Gastrocnemius medialis (tissue), 4 donors: ENCODE measurements at regions not wholly inside any gene's neighbourhood (a gene's known extent, or its start where the extent isn't known, plus 50 kb on each side); places are given as distances from the start of the nearest gene placed in this dataset.
"Not testable (repeated sequence)": the region's sequence is repeated elsewhere in the genome, so short reads cannot be mapped to it uniquely, and the experiment has no call there.

Experiments
- ATAC-seq, 2 donors: fragments of 150-250 bp; one replicate each; pipeline ENCODE4 v1.9.1; 2016
- DNase-seq, 2 donors: peaks; one replicate each; pipeline ENCODE4 v3.0.0-alpha.2; 2019
- H3K27ac ChIP-seq, 4 donors: fragments of 200-600 bp; sonication (generic); 1 replicate in 1 of 4; 2 replicates in 3 of 4; pipeline ENCODE4 v1.5.1; 2016 to 2018; ENCODE audit warnings: mild to moderate bottlenecking in 2 of 4, moderate library complexity in 1 of 4
- H3K27me3 ChIP-seq, 3 donors: fragments of 200-600 bp; sonication (generic) in 2 of 3; 1 replicate in 1 of 3; 2 replicates in 2 of 3; pipeline versions ENCODE4 v1.5.1 to v1.6.0; 2016 to 2019; ENCODE audit warnings: mild to moderate bottlenecking in 1 of 3, moderate library complexity in 1 of 3
- H3K36me3 ChIP-seq, 2 donors: fragments of 200-600 bp; sonication (generic) in 1 of 2; one replicate each; pipeline ENCODE4 v1.5.1; 2017 to 2018
- H3K4me1 ChIP-seq, 2 donors: fragments of 200-600 bp; sonication (generic) in 1 of 2; one replicate each; pipeline ENCODE4 v1.5.1; 2016 to 2017; ENCODE audit warnings: mild to moderate bottlenecking in 2 of 2
- H3K4me3 ChIP-seq, 4 donors: fragments of 200-600 bp; sonication (generic) in 3 of 4; 1 replicate in 1 of 4; 2 replicates in 3 of 4; pipeline ENCODE4 v1.5.1; 2016 to 2019; ENCODE audit warnings: mild to moderate bottlenecking in 2 of 4
- H3K9me3 ChIP-seq, 3 donors: fragments of 200-600 bp; sonication (generic) in 2 of 3; 1 replicate in 1 of 3; 2 replicates in 2 of 3; pipeline ENCODE4 v1.5.1; 2016 to 2019
- POLR2A ChIP-seq, 2 donors: fragments of 450-650 bp; IDR thresholded peaks; one replicate each; pipeline ENCODE4 v1.6.1; 2017; ENCODE audit warnings: antibody characterized with exemption in 2 of 2, mild to moderate bottlenecking in 2 of 2, moderate library complexity in 2 of 2
- in situ Hi-C, 4 donors: fragments of 200-750 bp; cut with MboI; loops; one replicate each; pipeline versions ENCODE4 v1.15.0 to v1.8.0; 2017; ENCODE audit warnings: low sequenced_read_pairs in 4 of 4
- intact Hi-C: fragments of 100-400 bp; cut with DNase I; formaldehyde crosslinking; loops from one replicate; pipeline ENCODE4 v1.15.1; 2023; ENCODE audit warnings: low total_unique reads
- TF ChIP-seq, protein P1 (sequence below), 5 experiments: fragments of 450-650 bp in 3 of 5; fragments of 200-600 bp in 2 of 5; sonication (generic) in 2 of 5; IDR thresholded peaks in 4 of 5; conservative IDR thresholded peaks in 1 of 5; 1 replicate in 4 of 5; 2 replicates in 1 of 5; pipeline ENCODE4 v1.5.1; 2016 to 2019; ENCODE audit warnings: antibody characterized with exemption in 5 of 5, mild to moderate bottlenecking in 3 of 5, moderate library complexity in 3 of 5

DNA sequence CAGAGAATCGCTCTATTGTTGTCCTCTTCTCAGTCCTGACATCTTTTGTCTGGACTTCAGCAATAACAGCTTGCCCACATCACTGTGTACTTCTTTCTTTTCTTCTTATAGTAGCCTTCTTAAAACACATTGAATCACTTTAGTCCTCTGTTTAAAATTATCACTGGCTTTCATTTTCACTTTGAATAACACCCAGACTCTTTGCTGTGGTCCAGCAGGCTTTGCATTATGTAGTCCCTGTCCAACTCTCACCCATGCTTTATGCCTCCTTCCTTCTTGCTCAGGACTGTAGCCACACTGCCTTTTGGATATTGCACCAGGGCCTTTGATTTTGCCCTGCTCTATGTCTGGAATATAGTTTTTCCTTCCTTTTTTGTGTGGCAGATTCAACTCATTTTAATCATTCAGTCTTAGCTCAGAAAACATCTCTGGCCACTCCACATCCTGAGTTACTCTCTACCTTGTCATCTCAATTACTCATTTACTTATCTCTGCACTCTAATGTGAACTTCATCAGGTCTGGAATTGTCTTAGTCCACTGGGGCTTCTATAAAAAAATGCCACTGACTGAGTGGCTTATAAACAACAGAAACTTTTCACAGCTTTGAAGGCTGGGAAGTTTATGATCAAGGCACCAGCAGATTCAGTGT, 168.2 kb downstream of the C4orf33 start:
- Histone ChIP-seq H3K27me3 (no peaks in the 10 kb centered on the region), H3K9me3 (no peaks in the 10 kb centered on the region), H3K27ac (no peak overlapping the region), H3K36me3 (no peaks in the 10 kb centered on the region), H3K4me3 (no peak overlapping the region), H3K4me1 (no peaks in the 10 kb centered on the region)
- TF ChIP-seq, protein P1, sequence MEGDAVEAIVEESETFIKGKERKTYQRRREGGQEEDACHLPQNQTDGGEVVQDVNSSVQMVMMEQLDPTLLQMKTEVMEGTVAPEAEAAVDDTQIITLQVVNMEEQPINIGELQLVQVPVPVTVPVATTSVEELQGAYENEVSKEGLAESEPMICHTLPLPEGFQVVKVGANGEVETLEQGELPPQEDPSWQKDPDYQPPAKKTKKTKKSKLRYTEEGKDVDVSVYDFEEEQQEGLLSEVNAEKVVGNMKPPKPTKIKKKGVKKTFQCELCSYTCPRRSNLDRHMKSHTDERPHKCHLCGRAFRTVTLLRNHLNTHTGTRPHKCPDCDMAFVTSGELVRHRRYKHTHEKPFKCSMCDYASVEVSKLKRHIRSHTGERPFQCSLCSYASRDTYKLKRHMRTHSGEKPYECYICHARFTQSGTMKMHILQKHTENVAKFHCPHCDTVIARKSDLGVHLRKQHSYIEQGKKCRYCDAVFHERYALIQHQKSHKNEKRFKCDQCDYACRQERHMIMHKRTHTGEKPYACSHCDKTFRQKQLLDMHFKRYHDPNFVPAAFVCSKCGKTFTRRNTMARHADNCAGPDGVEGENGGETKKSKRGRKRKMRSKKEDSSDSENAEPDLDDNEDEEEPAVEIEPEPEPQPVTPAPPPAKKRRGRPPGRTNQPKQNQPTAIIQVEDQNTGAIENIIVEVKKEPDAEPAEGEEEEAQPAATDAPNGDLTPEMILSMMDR (IDR thresholded peaks at IDR 0.05 in 4 of 5, conservative IDR thresholded peaks at IDR 0.05 in 1 of 5): no peak
- no peak for TF ChIP-seq POLR2A (IDR thresholded peaks at IDR 0.05)
- no peak for DNase-seq
- no peak for ATAC-seq
- intact Hi-C loops: no loop called here
- in situ Hi-C loops: no loop called here

DNA sequence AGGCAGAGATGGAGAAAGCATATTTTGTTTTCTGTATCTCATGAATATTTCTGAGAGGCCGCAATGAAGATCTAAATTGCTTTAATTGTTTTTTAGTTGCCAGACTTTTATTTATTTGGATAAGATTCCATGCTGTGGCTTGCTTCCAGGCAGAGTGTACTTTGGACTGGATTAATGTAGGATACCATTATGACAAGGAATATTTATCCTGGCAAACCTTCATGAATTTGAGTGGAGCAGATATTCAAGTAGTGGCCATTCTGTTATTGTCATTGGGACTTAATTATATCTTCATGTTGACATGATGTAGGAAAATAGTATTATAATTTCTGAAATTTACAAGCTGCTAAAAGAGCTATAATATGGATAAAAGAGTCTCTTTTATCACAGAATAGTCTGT, 182.9 kb downstream of the C4orf33 start:
- H3K4me1 ChIP-seq: no peaks in the 10 kb centered on the region
- DNase-seq (no peak), ATAC-seq (no peak)
- H3K4me3 ChIP-seq: no peak overlapping the region
- in situ Hi-C loops: no loop called here
- H3K36me3 ChIP-seq: no peaks in the 10 kb centered on the region
- intact Hi-C loops: no loop called here
- H3K27me3 ChIP-seq: no peaks in the 10 kb centered on the region
- no peak for TF ChIP-seq POLR2A (IDR thresholded peaks at IDR 0.05)
- TF ChIP-seq, protein P1 (IDR thresholded peaks at IDR 0.05 in 4 of 5, conservative IDR thresholded peaks at IDR 0.05 in 1 of 5): no peak
- no peak overlapping the region for H3K27ac ChIP-seq
- H3K9me3 ChIP-seq: no peaks in the 10 kb centered on the region

DNA sequence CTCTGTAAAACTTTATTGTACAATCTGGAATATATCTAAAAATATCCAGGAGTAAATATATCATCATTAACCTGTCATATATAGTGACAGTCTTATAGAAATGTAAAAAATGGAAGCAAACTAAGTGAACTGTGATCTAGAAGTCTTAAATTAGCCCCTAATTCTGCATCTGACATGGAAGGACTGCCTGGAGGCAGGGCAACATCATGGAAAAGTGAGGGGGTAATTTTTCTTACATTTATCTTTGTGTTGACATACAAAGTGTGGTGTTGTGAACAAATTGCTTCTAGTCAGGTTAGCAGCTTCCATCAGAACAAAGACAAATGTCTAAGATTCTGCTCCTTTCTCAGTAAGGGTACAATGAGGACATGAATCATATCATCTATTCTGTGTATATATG, 186.3 kb downstream of the C4orf33 start:
- TF ChIP-seq, protein P1 (IDR thresholded peaks at IDR 0.05 in 4 of 5, conservative IDR thresholded peaks at IDR 0.05 in 1 of 5): no peak
- no peak for TF ChIP-seq POLR2A (IDR thresholded peaks at IDR 0.05)
- in situ Hi-C loops: no loop called here
- Histone ChIP-seq H3K4me1 (no peaks in the 10 kb centered on the region), H3K27ac (no peak overlapping the region), H3K36me3 (no peaks in the 10 kb centered on the region), H3K27me3 (no peaks in the 10 kb centered on the region), H3K4me3 (no peak overlapping the region), H3K9me3 (no peaks in the 10 kb centered on the region)
- intact Hi-C loops: no loop called here
- ATAC-seq (no peak), DNase-seq (no peak)

DNA sequence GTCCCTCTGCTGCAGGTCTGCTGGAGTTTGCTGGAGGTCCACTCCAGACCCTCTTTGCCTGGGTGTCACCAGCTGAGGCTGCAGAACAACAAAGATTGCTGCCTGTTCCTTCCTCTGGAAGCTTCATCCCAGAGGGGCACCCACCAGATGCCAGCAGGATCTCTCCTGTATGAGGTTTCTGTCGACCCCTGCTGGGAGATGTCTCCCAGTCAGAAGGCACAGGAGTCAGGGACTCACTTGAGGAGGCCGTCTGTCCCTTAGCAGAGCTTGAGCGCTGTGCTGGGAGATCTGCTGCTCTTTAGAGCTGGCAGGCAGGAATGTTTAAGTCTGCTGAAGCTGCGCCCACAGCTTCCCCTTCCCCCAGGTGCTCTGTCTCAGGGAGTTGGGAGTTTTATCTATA, 196.2 kb downstream of the C4orf33 start:
- intact Hi-C loops, H3K4me3 ChIP-seq, H3K27me3 ChIP-seq, H3K4me1 ChIP-seq, DNase-seq, H3K36me3 ChIP-seq, in situ Hi-C loops, H3K27ac ChIP-seq, H3K9me3 ChIP-seq, ATAC-seq: not testable (repeated sequence)

DNA sequence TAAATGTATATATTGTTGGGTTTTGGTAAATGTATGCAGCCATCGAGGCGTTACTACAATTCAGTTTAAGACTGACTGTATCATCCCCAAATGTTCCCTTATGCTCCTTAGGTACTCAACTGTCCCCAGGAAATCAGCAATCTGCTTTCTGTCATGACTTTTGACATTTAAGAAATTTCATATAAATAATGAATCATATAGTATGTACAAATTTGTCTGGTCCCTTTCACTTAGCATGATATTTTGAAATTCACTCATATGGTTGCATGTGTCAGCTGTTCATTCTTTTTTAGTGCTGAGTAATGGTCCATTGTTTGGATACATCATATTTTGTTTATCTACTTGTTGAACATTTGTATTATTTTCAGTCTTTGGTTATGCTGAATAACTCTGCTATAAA, 218.8 kb downstream of the C4orf33 start:
- no peak for TF ChIP-seq POLR2A (IDR thresholded peaks at IDR 0.05)
- TF ChIP-seq, protein P1 (IDR thresholded peaks at IDR 0.05 in 4 of 5, conservative IDR thresholded peaks at IDR 0.05 in 1 of 5): no peak
- no peaks in the 10 kb centered on the region for H3K27me3 ChIP-seq
- no peaks in the 10 kb centered on the region for H3K36me3 ChIP-seq
- ATAC-seq (no peak), DNase-seq (no peak)
- H3K4me1 ChIP-seq: no peaks in the 10 kb centered on the region
- no peak overlapping the region for H3K27ac ChIP-seq
- no peaks in the 10 kb centered on the region for H3K9me3 ChIP-seq
- H3K4me3 ChIP-seq: no peak overlapping the region
- in situ Hi-C loops (no loop called here), intact Hi-C loops (no loop called here)
